GM19328 (cell line): ENCODE measurements at regions not wholly inside any gene's neighbourhood (a gene's known extent, or its start where the extent isn't known, plus 50 kb on each side); places are given as distances from the start of the nearest gene placed in this dataset.

Experiments
- ATAC-seq: cut with Tn5 transposase; IDR thresholded peaks from one replicate; pipeline ENCODE4 v1.9.1; 2021; ENCODE audit warnings: mild to moderate bottlenecking, moderate library complexity; ENCODE audit not compliant: unreplicated experiment

DNA sequence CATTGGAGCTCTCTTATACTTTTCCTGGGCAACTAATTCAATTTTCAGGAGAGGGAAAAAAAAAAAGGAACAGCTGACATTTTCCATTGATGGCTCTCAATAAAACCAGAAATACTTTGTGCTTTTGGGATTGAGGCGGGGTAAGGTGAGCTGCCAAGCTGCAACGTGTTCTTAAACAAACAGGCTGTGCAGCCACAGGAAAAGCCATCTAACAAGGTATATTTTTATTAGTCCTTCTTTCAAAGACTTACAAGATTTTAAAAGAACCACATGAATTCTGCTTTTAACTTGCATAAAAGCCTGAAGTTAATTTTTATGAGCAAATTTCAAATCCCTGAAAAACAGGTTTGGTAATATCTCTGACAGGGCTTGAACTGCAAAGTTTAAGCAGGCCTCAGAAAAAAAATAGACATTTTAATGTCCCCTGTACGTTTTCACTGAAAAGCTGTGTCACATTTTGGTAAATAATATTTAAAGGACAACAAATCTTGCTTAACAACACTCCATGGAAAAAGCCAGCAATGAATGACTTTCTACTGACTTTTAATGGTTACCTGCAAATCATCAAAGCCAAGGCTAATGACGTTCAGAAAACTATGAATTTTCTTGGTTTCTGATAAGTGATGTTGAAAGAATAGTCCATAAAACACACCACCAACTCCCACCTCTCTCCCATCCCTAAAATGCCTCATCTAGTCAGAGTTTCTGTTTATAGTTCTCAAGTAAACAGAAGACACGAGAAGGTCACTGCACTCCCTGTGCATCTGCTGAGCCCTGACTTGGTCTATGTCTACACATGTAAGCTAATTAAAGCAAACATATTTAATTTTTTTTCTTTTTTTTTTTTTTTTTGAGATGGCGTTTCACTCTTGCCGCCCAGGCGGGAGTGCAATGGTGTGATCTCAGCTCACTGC, 433.6 kb downstream of the PIK3R1 start:
- no peak for ATAC-seq

DNA sequence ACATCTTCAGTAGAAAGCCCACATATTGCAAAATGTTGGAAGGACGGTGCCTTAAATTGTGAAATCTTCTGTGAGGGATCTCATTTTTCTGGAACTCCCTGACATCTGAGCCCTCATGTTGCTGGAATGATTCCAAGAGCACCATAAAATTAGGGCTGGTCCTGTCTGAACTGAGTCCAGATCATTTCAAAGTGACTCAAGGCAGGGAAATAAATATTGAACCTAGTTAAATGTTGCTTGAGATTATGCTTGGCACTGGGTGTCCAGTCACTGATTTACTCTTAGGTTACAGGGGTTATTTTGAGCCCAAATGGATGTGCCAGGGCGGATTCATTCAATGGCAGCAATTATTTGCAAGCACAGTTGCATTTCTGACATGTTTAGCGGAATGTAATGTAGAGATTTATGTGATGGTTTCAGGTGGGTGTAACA, 437.0 kb downstream of the PIK3R1 start:
- no peak for ATAC-seq

DNA sequence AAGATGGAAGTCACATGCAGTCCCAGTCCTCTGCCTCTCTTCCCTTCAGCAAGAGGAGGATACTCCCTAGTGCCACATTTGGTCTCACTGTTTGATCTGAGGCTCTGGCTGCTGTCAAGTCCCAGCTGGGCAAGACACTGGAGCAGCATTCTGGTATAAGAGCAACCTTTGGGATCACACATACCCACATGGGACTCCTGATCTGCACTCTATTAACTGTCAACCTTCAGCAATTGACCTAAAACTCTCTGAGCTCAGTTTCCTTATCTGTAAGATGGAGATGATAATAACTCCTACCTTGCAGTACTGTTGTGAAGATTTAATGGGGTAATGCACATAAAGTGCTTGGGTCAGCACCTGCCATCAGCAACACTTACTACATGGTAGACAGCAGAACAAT, 437.9 kb downstream of the PIK3R1 start:
- no peak for ATAC-seq

DNA sequence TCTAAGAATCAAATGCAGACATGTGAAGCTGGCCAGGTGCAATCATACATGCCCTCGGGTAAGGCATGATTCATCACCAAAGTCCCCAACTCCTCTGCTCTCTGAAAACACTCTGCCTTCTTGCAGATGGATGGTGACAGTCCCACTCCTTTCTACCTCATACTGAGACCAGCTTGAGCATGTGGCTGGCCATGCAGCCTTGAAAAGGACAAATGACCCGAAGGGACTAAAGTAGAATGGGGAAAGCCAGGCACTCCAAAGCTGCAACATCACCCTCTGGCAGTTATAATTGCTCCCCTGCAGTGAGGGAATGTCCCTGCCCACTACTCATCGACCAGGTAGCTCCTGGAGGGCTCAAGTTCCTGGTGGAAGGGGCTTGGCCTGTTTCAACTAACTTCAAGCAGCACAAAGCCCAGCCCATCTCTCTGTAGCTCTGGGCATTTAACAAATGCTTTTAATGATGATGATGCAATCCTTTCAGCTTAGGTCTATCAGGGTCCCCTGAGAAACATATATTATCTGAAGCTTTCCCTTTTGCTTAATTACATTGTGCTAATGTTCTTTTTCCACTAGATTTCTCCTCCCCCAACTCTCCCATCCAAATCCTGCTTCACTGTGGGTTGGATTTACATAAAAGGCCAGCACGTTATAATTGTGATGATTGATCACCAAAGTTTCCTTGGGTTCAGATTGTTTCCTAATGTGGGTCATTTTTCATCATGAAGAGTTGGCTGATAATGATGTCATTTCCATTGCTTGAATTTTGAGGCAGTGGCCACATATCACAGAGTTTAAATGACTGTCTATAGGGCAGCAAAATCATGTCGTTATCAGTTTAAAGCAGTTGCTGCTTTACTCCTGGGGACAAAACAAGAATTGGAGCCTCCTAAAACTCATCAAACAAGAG, 436.5 kb upstream of the SLC30A5 start:
- no peak for ATAC-seq

DNA sequence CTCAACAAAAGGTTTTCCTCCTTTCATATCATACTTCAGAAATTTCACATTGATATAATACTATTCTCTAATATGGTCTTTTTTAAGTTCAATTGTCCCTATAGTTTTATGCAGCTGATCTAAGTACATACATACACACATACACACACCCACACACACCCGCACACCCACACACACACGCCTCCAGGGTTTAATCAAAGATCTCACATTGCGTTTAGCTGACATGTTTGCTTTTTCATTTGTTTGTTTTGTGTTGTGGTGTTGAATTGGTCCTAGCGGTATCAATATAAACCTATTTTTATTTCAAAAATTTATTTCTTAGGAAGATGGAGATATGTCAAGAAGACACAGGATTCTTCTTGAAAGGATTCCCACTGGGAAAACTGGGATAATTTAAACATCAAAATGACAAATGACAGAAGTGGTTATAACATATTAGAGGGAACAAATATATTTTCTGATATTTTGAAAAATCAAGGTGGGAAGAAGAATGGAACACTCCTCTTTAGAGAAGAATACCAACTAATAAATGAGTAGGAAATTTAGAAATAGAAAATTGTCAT, 434.9 kb upstream of the SLC30A5 start:
- ATAC-seq = no peak

DNA sequence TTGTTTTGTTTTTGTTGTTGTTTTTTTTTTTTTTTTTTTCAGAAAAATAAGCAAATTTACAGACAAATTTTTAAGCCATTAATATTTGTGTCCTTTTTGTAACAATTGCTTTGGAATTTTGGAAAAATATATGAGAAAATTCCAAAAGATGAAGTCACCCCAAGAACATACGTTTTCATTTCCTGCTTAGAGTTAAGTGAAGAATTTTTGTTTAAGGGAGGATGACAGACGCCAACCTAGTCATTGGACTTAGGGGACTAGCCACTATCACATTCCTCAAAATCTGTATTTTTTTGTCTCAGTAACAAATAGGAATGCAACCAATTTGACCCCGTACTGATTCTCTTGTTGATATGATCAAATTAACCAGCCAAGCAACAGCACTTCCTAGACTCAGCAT, 433.9 kb upstream of the SLC30A5 start:
- no peak for ATAC-seq

DNA sequence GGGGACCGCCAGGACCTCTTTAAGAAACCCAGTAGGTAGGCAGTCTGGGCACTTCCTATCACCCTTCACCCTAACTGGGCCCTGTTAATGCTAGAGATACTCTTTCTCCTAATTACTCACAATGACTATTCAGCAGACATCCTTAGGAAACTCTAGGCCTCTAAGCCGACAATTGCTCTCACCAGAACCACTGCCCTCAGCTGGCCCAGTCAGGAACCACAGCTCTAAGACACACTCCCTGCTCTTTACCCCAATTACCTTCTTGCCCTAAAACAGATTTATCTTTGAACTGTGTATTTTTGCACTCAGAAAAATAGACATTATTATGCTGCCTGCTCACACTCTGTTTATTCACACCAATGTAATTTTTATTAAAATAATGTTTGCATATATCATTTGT, 432.6 kb upstream of the SLC30A5 start:
- no peak for ATAC-seq

DNA sequence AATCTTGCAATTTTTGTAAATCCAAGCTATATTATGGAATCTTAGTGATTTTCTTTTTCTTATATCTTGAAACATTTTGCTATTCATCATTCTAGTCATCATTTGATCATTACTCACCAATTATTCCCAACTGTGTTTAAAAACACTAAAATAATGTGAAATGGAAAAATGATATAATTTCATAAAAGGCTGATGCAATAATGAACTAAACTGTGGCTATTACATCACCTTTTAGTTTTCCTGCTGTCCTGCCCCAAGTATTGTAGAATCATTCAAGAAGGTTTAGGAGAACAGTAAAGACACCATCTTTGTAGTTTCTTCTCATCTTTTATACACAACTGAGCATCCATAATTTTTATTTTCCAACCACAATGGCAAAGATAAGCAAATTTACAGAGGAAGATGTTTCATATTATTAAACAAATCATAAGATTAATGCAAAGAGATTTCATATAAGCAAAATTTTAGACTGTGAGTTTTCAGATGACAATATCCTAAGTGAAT, 431.0 kb upstream of the SLC30A5 start:
- no peak for ATAC-seq

DNA sequence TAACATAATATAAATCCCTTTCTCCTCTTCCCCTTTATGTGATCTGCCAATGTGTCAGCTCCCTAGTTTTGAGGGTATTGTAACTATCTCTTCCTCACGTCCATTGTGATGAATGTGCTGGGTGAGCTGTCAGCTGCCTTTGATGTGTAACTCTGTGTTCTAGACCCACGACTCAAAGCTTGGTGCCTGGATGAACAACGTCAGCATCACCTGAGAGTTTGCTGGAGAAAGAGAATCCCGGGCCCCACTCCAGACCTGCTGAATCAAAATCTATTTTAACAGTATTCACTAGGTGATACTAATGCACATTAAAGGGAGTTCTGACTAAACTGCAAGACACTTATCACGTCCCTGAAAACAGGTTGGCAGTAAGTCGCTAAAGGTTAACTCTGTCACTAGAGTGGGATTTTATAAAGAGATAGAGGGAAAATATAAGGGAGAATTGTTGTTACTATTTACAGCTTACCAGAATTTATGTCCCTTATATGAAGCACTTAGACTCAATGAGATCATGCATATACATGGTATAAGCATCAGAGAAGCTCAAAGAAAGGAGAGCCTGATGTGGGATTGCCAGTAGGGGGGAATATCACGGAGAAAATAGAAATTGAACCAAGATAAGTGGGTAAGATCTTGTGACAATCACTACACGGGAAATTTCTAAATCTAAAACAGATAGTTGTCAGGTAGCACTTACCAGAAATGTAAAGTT, 423.8 kb upstream of the SLC30A5 start:
- ATAC-seq = no peak

DNA sequence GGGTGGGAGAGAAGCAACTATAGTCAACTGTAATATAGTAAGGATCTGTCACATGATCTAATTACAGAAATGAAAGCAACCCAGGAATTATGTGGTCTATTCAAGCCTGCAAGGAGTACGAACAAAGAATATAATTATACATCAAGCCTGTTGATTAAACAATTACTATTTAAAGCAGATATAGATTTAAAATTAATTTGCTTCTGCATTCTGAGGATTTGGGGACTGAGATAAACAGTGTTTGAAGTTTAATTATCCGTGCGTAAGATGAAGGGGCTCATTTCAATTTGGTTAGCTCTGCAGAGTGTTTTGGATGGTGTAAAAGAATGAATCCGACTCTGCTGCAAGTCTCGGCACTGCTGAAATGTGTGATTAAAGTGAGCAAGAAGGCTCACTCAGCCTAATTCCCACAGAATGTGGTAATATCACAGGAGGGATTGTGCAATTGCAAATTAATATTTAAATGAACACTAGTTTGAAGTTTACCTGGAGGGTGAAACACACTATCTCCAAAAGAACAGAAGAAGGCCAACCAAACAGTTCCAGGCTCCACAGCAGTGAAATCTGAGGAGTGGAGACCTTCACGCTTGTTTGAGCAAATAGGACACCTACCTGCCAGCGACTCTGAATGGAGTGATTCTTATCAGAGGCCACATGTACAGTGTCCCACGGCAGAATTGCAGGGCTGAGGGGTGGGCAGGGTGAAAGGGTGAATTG, 420.6 kb upstream of the SLC30A5 start:
- no peak for ATAC-seq

DNA sequence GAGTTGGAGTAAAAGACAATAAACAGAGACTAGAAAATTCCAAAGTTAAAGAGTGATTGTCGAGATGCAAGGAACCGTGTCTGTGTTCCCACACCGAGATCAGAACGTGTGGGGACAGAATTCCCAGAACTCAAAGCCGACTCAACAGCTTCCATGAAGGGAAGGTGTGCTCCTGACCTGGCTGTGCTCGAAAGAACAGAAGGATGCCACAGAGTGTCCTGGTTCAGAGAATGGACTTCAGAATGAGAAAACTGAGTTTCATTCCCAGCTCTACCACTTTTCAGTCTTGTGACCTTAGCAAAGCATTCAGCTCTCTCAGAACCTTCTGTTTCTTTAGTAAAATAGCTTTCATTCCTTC, 420.0 kb upstream of the SLC30A5 start:
- ATAC-seq = no peak

DNA sequence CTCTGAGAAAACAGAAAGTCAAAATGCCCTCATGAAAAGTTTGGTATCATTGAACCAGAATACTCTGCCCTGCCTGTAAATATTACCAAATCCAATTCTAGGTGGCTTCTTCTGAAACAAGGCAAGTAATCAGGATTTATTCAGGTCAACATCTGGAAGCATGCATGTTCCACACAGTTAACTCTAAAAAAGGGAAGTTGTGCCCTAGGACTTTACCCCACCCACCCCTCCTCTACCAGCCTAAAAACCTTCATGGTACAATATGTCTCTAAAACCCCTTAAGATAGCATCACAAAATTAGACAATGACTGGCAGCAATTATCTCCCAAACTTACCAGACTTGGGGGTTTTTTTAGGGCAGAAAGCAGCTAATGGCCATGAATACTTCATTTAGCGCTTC, 414.8 kb upstream of the SLC30A5 start:
- ATAC-seq = no peak

DNA sequence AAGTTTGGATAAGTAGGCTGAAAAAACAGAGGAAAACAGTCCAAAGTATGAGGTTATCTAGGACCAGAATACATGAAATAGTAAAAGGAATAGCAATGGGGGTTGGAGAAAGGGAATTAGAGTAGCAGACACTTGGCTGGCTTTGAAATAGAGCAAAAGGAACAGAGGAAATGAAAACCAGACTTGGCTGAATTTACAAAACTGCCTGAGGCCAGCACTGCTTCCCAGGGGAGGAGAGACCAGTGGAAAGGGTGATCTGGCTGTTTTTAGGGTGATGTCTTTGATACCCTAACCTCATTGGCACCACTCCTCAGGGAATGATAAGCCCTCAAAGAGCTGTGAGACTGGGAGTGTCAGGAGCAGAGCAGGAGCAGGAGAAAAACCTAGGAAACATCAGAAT, 413.4 kb upstream of the SLC30A5 start:
- ATAC-seq = no peak

DNA sequence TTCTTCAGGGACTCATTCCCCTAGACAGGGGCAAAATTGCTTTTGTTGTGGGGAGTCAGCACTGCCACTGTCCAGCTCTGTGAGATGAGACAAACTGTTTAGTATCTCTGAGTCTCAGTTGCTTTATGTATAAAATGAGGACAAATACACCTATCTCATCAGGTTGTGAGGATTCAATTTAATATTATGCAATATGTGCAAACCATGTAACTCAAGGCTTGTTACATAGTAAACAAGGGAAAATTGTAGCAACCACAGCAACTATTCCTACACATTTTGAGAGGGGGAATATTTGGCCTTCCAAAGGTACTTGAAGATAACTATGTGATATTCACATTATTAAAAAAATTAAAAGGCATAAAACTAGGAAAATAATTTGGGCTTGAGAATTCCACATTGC, 411.9 kb upstream of the SLC30A5 start:
- no peak for ATAC-seq

DNA sequence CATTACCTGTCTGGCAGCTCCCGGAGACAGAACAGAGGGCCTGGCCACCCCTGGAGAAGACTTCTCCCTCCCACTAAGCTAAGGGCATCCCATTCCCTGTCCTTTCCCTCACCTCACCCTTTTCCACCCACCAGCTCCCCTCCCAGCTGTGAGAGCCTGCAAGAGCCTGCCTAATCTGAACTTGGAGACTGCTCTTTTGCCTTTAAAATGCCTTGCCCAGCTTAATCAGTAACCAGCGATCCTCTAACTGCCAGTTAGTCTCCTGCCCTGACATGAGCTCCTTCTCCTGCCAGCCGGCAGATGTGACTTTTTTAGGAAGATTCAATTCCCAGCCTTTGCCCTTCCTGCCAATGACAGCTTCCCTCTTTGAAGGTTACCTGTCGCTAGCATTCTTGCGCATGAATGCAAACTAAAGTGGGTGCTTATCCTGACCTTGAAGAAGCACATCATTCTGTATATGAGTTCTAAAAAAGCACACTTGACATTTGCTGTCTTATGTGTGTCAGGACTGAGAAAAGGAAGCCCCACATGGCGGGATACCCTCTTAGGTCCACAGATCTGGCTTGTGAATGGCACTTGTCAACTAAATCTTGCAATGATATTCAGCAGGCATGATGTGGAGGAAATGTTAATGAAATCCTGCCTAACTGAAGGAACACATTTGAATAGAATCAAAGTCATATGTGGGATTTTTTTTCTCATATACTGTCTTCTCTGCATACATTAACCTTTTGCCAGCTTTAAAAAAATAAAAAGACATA, 411.2 kb upstream of the SLC30A5 start:
- no peak for ATAC-seq

DNA sequence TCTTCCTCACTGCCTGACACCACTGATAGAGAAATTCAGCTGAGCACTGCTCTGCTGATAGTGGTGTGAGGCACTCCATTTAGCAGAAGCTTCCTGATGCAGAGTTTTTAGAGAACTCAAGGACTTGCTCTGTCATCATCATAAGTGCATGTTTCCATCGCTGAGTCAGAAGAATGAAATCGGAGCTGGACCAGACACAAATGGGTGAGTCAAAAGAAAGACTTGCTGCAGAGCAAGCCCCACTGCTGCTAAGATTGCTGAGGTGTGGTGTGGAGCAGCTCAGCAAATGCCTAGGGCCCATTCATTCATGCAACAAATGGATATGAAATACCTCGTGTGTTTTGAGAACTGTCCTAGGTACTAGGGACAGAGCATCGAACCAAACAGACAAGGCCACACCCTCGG, 410.2 kb upstream of the SLC30A5 start:
- ATAC-seq = no peak

DNA sequence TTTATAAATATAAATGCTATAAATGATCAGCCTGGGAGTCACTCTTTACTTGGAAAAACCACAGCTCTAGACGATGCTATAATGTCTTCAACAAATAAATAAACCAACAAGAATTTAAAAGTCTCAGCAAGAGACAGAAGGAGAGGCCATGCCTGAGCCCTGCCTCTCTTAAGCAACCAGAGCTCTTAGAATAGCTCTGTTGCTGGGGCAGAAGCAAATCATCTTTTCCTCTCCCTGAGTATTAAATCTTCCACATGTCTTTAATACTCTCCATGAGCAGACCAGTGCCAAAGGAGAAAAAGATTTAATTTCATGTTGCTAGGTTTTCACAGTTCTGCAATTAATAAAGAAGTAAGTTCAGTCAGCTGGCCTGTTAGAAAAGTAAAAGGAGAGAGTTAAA, 408.0 kb upstream of the SLC30A5 start:
- no peak for ATAC-seq

DNA sequence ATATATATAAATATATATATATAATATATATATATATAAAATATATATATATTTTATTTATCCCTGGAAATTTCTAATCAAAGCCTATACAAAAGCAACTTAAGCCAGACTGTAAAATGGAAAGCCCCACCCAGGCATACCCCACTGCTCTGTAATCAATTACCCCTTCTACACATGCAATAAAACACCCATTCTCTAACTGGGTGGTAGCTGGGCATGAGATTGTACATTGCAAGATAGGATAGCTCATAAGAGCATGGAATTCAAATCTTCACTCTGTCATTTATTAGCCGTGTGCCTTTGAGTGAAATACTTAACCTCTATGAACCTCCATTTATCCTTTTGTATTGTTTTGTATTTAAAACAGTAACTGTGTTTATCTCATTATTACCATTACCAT, 405.3 kb upstream of the SLC30A5 start:
- ATAC-seq = no peak

DNA sequence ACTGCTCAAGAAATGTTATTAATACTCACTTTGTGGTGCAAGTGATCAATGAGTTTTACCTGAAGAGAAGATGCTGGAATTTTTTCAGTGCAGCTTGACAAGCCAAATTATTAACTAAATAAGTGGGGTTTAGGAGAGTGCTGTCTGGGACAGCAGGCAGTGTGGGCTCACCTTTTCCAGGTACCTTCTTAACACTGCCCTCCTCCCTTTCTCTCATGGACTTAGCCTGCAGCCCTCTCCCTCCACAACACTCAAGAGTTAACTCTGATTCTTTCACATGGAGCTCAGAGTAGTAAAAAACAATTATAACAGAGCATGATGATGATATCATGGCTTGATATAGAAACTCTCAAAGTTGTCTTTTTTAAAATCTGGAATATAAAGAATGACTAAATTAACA, 404.8 kb upstream of the SLC30A5 start:
- no peak for ATAC-seq
